Fibroblast of skin of left quadriceps (primary cell): ENCODE measurements at regions not wholly inside any gene's neighbourhood (a gene's known extent, or its start where the extent isn't known, plus 50 kb on each side); places are given as distances from the start of the nearest gene placed in this dataset.
"Not testable (repeated sequence)": the region's sequence is repeated elsewhere in the genome, so short reads cannot be mapped to it uniquely, and the experiment has no call there.

Source experiments
- DNase-seq, 2 experiments: peaks; one replicate each; pipeline ENCODE4 v3.0.0-alpha.2; 2013; ENCODE audit warnings: low read depth in 2 of 2

DNA sequence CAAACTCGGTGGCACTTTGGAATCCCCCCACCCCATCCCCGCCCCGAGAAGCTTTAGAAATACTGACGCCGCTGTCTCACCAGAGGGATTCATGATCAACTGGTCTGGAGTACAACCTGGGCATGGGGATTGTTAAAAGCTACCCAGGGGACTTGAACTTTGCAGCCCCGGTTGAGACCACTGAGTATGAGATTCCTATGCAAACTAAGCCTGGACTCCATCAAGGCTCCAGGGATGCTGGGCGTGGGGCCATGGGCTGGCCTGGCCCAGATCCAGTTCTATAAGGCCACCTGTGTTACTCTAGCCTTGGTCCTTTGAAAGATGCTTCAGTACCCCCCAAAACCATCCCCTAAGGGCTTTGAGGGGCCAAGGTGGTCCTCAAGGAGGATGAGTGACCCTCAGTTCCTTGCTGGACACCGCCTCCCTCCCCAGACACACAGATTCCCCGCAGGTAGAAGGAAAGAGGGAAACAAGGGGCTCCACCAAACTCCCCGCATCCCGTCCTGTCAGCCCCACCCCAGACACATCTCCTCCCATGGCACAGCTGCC, 68.5 kb downstream of the MRPL36 start:
- DNase-seq: no peak

DNA sequence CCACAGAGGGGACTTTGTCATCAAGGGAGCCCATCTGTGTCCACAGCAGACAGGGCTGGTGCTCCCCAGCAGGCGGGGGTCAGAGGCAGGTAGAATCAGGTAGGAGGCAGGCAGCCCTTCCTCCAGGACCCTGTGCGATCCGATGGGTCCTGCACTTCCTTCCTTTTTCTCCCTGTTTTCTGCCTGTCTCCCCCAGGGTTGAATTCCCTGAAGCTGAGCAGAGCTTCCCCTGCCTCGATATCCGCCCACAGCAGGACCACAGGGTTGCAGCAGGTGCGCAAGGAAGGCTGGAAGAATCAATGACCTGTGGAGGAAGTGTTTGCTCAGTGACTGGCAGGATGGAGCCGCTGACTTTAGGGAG, 69.2 kb downstream of the MRPL36 start:
- no peak for DNase-seq

DNA sequence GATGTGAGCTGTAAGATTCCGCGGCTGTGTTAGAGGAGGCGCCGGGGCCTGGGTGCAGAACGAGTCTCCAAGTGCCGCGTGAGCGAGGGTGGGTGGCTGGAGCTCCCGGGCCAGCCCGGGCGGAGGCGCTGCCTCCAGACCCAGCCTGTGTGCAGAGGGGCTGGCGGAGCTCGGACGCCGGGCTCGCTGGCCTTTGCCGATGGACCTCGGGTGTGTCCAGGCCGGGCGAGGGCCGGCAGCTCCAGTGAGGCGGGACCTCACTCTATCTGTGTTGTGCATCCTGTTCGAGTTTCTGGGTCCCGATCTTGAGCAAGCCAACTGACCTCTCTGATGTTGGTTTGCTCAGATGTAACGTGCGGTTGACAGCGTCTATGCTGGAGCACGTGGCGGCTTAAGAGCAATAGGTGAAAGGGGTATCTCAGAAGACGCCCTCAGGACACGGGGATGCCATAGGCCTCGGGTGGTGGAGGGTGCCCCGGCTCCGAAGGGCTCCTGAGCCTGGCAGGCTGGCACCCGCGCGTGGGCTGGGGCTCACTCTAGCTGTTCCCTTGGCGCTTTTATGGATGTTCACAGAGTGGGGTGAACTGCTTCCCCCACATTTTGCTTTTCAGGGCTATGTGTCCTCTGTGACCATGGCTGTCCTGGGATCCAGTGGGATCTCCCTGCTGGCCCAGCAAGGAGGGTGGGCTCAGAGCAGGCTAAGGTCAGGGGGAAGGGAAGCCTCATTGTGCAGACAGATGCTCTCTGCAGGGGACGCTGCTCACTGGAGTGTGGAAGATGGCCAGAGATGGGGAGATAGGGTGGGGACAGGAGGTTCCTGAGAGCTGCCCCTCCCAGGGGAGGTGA, 69.8 kb downstream of the MRPL36 start:
- no peak for DNase-seq

DNA sequence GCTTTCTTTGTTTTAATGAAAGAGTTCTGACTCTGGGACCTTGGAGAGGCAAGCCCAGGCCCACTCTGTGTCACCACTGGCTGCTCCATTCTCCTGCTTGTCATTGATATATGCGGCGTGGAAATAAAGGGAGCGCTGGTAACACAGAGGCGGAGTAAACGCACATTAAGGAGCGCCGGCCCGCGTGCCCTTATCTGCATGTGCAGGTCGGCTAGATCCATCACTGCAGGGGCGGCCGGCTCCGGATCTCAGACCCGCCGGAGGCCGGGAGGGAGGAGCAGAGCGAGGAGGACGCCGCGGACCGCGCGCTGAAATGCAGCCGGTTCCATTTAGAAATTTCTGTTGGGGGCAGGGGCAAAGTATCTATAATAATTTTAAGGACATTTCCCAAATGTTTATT, 70.8 kb downstream of the MRPL36 start:
- DNase-seq: no peak

- no peak for DNase-seq
Observed at GRCh38 chr5:1727571-1727970, 72.1 kb downstream of the MRPL36 start.

- no peak for DNase-seq
Observed at GRCh38 chr5:1726956-1727355, 72.7 kb downstream of the MRPL36 start.

DNA sequence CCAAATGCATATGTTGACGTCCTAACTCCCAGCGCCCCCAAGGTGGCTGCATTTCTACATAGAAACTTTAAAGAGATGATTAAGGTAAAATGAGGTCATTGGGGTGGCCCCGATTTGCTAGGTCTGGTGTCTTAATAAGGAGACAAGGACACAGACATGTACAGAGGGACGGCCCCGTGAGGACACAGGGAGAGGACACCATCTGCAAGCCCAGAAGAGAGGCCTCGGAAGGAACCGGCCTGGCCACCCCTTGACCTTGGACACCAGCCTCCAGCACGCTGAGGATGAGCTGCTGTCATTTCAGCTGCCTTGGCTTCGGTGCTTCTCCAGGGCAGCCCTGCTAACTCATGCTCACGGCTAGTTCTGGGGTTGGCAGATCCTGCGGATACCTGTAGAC, 73.2 kb downstream of the MRPL36 start:
- DNase-seq: no peak

GRCh38 chr5:1725641-1726468, 73.8 kb downstream of the MRPL36 start:
- no peak for DNase-seq

- no peak for DNase-seq
Observed at GRCh38 chr5:1724822-1725602, 74.6 kb downstream of the MRPL36 start.

GRCh38 chr5:1723957-1724821, 75.4 kb downstream of the MRPL36 start:
- no peak for DNase-seq

DNA sequence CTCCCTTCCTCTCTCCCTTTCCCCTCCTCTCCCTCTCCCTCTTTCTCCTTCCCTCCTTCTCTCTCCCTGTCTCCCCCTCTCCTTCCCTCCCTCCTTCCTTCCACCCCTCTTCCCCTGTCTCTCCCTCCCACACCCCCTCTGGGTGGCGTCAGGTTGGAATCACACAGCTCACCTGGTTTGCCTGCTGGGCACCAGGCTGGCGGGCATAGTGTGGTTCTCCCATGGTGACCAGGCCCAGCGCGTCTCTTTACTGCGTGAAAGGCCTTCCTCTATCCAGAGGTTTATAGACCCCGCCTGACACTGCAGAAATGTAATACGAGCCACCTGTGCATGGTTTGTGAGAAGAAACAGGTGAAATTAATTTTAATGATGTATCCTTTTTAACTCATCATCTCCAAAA, 76.2 kb downstream of the MRPL36 start:
- DNase-seq: no peak

DNA sequence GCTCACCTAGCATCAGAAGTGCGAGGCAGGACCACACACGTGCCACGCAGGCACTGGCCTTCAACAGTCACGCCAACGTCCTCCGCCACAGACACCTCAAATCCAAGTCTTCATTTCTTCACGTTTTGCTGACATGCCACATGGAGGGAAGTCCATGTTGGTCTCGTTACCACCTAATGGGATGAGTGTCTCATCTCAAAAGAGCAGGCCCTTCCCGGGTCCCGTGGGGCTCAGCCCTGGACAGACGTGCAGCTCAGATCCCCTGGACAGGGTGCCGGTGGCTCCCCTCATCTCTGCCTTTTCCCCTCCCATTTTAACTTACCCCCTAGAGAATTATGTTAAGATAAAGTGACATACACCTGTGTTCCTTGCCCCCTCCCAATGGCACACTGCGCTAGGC, 76.8 kb downstream of the MRPL36 start:
- no peak for DNase-seq

DNA sequence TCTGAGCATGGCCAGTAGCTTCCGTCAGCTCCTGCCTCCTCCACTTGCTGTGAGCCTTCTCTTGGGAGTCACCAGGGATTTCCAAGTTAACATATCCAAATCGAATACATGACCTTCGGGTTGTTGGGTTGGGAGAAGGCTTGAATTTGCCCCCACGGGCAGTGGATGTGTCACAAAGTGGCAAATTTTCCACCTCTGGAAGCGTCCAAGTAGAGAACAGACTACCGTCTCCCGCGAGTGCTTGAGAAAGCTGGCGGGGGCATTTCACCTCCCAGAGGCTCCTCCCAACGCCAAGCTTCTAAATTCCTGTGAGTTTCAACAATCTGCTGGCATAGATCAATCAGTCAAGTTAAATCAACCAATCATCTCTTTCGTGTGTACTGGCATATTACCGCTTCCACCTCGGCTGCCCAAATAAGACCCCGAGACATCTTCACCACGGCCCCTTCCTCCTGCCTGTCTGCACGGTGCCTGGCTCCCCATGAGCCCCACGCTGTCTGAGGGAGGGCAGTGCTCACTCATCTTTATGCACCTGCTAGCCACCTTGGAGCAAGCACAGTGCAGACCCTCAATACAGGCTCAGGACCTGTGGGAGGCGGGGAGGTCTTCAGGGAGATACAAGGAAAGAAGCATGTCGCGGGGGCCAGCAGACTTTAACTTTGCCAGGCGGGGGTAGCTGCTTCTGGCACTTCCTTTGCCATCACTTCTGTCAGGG, 79.1 kb downstream of the MRPL36 start:
- no peak for DNase-seq

DNA sequence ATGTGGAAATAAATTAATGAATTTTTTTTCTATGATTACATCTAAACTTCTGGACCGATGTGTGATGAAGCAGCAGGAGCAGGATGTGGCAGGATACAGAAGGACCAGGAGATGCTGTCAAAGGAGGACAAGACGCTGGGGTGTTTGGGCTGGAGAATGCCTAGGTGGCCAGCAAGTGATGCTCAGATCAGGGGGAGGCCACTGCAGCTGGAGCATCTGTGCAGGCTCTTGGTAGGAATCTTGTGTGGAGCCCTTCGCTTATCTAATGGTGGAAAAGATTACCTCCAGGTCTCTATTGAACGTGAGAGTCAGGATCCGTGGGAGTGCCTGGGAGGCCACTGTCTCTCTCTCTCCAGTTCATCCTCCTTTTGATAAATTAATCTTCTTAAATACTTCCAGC, 79.8 kb downstream of the MRPL36 start:
- no peak for DNase-seq

DNA sequence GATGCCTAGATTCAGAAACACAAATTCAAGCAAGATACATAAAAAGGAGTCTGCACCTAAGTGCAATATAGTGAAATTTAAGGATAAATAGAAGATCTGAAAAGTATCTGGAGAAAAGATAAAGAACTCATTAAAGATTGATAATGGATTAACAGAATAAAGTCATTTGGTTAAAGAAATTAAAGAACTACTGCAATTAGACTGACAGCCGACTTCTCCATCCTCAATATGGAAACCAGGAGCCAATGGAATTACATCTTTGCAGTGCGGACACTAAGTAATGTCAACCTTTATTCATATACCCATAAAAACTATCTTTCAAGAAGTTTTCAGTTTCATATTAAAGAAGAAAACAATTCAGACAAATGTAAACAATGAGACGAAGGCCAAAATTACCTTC, 81.0 kb downstream of the MRPL36 start:
- DNase-seq: no peak

DNA sequence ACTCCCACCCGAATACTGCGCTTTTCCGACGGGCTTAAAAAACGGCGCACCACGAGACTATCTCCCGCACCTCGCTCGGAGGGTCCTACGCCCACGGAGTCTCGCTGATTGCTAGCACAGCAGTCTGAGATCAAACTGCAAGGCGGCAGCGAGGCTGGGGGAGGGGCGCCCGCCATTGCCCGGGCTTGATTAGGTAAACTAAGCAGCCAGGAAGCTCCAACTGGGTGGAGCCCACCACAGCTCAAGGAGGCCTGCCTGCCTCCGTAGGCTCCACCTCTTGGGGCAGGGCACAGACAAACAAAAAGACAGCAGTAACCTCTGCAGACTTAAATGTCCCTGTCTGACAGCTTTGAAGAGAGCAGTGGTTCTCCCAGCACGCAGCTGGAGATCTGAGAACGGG, 89.5 kb downstream of the MRPL36 start:
- DNase-seq: not testable (repeated sequence)

DNA sequence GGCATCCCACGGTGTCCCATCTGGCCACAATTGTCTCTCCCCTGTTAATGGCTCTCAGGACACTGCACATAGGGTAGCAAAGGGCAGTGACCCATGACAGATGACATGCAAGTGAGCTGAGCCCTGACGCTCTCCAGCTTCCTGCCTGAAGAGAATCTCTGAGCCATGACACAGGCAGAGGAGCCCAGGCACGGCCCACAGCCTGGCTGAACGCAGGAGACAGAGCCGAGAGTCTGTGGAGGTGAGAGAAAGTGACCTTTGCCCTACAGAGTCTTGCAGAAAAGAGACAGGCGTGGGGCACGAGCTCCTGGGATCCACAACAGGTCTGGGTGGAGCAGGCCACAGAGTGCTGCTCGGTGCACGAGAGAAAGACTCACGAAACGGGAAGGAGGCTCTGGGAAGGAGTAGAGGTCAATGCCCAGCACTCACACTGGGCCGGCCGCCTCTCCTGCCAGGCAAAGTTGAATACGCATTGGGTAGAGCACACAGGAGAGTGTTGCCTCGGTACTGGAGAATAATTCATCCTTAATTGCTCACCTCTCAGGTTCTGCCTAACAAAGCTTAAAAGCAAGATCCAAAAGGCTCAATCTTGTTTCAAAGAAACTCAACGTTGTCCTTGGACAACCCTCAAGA, 90.3 kb downstream of the MRPL36 start:
- no peak for DNase-seq

GRCh38 chr5:1708592-1709141, 91.0 kb downstream of the MRPL36 start:
- no peak for DNase-seq

- DNase-seq: no peak
Observed at GRCh38 chr5:1707467-1707866, 92.2 kb downstream of the MRPL36 start.

GRCh38 chr5:1706428-1706827, 93.2 kb downstream of the MRPL36 start:
- DNase-seq: no peak
